ENCODE measurements at regions not wholly inside any gene's neighbourhood (a gene's known extent, or its start where the extent isn't known, plus 50 kb on each side); places are given as distances from the start of the nearest gene placed in this dataset.
"Not testable (repeated sequence)": the region's sequence is repeated elsewhere in the genome, so short reads cannot be mapped to it uniquely, and the experiment has no call there.

DNA sequence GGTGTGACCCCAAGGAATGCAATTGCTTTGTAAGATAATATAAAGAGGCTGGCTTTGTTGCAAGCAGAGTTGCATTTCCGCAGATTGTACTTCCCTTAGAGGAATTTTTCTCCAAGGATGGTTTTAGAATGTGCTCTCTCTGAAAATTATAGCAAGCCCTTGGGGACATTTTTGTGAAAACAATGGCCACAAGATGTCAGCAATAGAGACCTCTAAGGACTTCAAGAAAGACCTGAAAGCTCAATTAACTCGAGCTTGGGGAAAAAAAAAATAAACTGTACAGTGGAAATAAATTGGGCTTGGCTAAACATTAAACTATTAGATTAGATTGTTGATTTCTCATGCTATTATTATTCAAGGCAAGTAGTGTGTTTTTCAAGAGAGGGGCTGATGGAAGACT is 81.3 kb upstream of the KYNU start:
- Histone ChIP-seq H3K9me3 (ENCODE audit: control insufficient read depth in 4 of 4, low read length in 3 of 4) (no peaks in the 10 kb centered on the region), H3K4me1 (ENCODE audit: control insufficient read depth in 4 of 4, insufficient read depth in 4 of 4, low read length in 3 of 4) (no peaks in the 10 kb centered on the region), H3K36me3 (ENCODE audit: control insufficient read depth in 4 of 4, insufficient read depth in 3 of 4, low read depth in 1 of 4, low read length in 3 of 4) (no peaks in the 10 kb centered on the region), H3K9ac (ENCODE audit: low read depth in 1 of 2, low read length in 2 of 2) (no peak overlapping the region), H3K27ac (ENCODE audit: low read depth in 1 of 2, low read length in 2 of 2) (no peak overlapping the region), H3K27me3 (ENCODE audit: control insufficient read depth in 4 of 4, insufficient read depth in 4 of 4, low read length in 3 of 4) (no peaks in the 10 kb centered on the region), H3K4me3 (ENCODE audit: low read depth in 1 of 3, low read length in 3 of 3) (no peak overlapping the region)
- no peak for TF ChIP-seq HNF4G (IDR thresholded peaks at IDR 0.05)
- TF ChIP-seq RAD21 (IDR thresholded peaks at IDR 0.05): peak in 1 of 2 donors; percentile 48
- DNase-seq (ENCODE audit: low spot score): no peak
- 54% methylated on average over 2 of the region's 2 CpGs for WGBS

DNA sequence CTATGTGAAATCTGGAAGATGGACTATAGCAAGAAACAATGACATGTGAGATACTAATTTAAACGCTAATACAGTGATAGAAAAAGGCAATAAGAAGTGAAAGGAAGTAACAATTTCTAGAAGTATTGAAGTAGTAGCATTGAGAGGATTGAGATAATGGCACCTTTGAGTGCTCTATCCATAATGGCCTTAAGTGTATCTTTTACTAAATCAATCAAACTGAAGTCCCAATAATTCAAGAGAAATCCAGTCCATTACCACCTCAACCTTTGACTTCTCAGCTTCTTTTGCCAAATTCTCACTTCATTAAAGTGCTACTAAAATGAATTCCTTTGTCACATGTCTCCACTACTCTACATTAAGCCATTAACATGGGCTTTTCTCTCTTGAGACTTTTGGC is 82.6 kb upstream of the KYNU start:
- Histone ChIP-seq H3K27me3 (ENCODE audit: control insufficient read depth in 4 of 4, insufficient read depth in 4 of 4, low read length in 3 of 4) (no peaks in the 10 kb centered on the region), H3K9ac (ENCODE audit: low read depth in 1 of 2, low read length in 2 of 2) (no peak overlapping the region), H3K9me3 (ENCODE audit: control insufficient read depth in 4 of 4, low read length in 3 of 4) (no peaks in the 10 kb centered on the region), H3K4me3 (ENCODE audit: low read depth in 1 of 3, low read length in 3 of 3) (no peak overlapping the region), H3K36me3 (ENCODE audit: control insufficient read depth in 4 of 4, insufficient read depth in 3 of 4, low read depth in 1 of 4, low read length in 3 of 4) (no peaks in the 10 kb centered on the region), H3K27ac (ENCODE audit: low read depth in 1 of 2, low read length in 2 of 2) (no peak overlapping the region), H3K4me1 (ENCODE audit: control insufficient read depth in 4 of 4, insufficient read depth in 4 of 4, low read length in 3 of 4) (no peaks in the 10 kb centered on the region)
- WGBS: 94% methylated on average over 1 of the region's 1 CpG
- no peak for DNase-seq (ENCODE audit: low spot score)
- TF ChIP-seq ZBTB33 (IDR thresholded peaks at IDR 0.05): no peak
- no peak for TF ChIP-seq JUND (IDR thresholded peaks at IDR 0.05)

DNA sequence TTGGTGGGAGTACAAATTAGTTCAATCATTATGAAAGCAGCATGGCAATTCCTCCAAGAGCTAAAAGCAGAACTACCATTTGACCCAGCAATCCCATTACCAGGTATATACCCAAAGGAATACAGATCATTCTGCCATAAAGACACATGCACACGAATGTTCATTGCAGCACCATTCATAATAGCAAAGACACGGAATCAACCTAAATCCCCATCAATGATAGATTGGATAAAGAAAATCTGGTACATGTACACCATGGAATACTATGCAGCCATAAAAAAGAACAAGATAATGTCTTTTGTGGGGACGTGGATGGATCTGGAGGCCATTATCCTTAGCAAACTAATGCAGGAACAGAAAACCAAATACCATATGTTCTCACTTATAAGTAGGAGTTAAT is 85.1 kb upstream of the KYNU start:
- DNase-seq (ENCODE audit: low spot score); H3K4me3 ChIP-seq (ENCODE audit: low read depth in 1 of 3, low read length in 3 of 3); H3K27ac ChIP-seq (ENCODE audit: low read depth in 1 of 2, low read length in 2 of 2); H3K9ac ChIP-seq (ENCODE audit: low read depth in 1 of 2, low read length in 2 of 2); H3K9me3 ChIP-seq (ENCODE audit: control insufficient read depth in 4 of 4, low read length in 3 of 4); H3K4me1 ChIP-seq (ENCODE audit: control insufficient read depth in 4 of 4, insufficient read depth in 4 of 4, low read length in 3 of 4); H3K36me3 ChIP-seq (ENCODE audit: control insufficient read depth in 4 of 4, insufficient read depth in 3 of 4, low read depth in 1 of 4, low read length in 3 of 4); H3K27me3 ChIP-seq (ENCODE audit: control insufficient read depth in 4 of 4, insufficient read depth in 4 of 4, low read length in 3 of 4): not testable (repeated sequence)
- 62% methylated on average over 3 of the region's 3 CpGs for WGBS

GRCh38 chr2:142791335-142791734 is 86.1 kb upstream of the KYNU start:
- TF ChIP-seq, protein P1, sequence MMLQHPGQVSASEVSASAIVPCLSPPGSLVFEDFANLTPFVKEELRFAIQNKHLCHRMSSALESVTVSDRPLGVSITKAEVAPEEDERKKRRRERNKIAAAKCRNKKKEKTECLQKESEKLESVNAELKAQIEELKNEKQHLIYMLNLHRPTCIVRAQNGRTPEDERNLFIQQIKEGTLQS (IDR thresholded peaks at IDR 0.05): no peak
- TF ChIP-seq REST (IDR thresholded peaks at IDR 0.05) (no peak), HNF4A (conservative IDR thresholded peaks at IDR 0.05) (no peak), MAX (IDR thresholded peaks at IDR 0.05) (no peak), FOXA2 (IDR thresholded peaks at IDR 0.05) (no peak), TAF1 (conservative IDR thresholded peaks at IDR 0.05) (no peak), FOXA1 (IDR thresholded peaks at IDR 0.05) (no peak), ZBTB33 (IDR thresholded peaks at IDR 0.05) (no peak)
- TF ChIP-seq, protein P2, sequence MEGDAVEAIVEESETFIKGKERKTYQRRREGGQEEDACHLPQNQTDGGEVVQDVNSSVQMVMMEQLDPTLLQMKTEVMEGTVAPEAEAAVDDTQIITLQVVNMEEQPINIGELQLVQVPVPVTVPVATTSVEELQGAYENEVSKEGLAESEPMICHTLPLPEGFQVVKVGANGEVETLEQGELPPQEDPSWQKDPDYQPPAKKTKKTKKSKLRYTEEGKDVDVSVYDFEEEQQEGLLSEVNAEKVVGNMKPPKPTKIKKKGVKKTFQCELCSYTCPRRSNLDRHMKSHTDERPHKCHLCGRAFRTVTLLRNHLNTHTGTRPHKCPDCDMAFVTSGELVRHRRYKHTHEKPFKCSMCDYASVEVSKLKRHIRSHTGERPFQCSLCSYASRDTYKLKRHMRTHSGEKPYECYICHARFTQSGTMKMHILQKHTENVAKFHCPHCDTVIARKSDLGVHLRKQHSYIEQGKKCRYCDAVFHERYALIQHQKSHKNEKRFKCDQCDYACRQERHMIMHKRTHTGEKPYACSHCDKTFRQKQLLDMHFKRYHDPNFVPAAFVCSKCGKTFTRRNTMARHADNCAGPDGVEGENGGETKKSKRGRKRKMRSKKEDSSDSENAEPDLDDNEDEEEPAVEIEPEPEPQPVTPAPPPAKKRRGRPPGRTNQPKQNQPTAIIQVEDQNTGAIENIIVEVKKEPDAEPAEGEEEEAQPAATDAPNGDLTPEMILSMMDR (IDR thresholded peaks at IDR 0.05; ENCODE audit: low read depth, low read length, missing input control): no peak

More at GRCh38 chr2:142791335-142791734, 86.1 kb upstream of the KYNU start:
- Histone ChIP-seq H3K4me1 (ENCODE audit: control insufficient read depth in 4 of 4, insufficient read depth in 4 of 4, low read length in 3 of 4) (no peaks in the 10 kb centered on the region), H3K27me3 (ENCODE audit: control insufficient read depth in 4 of 4, insufficient read depth in 4 of 4, low read length in 3 of 4) (no peaks in the 10 kb centered on the region), H3K27ac (ENCODE audit: low read depth in 1 of 2, low read length in 2 of 2) (no peak overlapping the region), H3K9me3 (ENCODE audit: control insufficient read depth in 4 of 4, low read length in 3 of 4) (no peaks in the 10 kb centered on the region), H3K9ac (ENCODE audit: low read depth in 1 of 2, low read length in 2 of 2) (no peak overlapping the region), H3K4me3 (ENCODE audit: low read depth in 1 of 3, low read length in 3 of 3) (no peak overlapping the region), H3K36me3 (ENCODE audit: control insufficient read depth in 4 of 4, insufficient read depth in 3 of 4, low read depth in 1 of 4, low read length in 3 of 4) (no peaks in the 10 kb centered on the region)
- no peak for DNase-seq (ENCODE audit: low spot score)
